ENCODE measurements at regions not wholly inside any gene's neighbourhood (a gene's known extent, or its start where the extent isn't known, plus 50 kb on each side); places are given as distances from the start of the nearest gene placed in this dataset.

- TF ChIP-seq CTCF (IDR thresholded peaks at IDR 0.05; ENCODE audit: low read depth, low read length) (no peak), POLR2A (IDR thresholded peaks at IDR 0.05; ENCODE audit: extremely low read depth, insufficient read length) (no peak), MYC (IDR thresholded peaks at IDR 0.05; ENCODE audit: low read depth, low read length) (no peak)
- TF ChIP-seq, protein P1, sequence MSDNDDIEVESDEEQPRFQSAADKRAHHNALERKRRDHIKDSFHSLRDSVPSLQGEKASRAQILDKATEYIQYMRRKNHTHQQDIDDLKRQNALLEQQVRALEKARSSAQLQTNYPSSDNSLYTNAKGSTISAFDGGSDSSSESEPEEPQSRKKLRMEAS (IDR thresholded peaks at IDR 0.05; ENCODE audit: low read depth, low read length), result no peak
Measured at GRCh38 chr18:40040574-40040973, 1914.5 kb upstream of the PIK3C3 start.
